Fibroblast of skin of abdomen (primary cell): ENCODE measurements at regions not wholly inside any gene's neighbourhood (a gene's known extent, or its start where the extent isn't known, plus 50 kb on each side); places are given as distances from the start of the nearest gene placed in this dataset.
"Not testable (repeated sequence)": the region's sequence is repeated elsewhere in the genome, so short reads cannot be mapped to it uniquely, and the experiment has no call there.

Experiments
- DNase-seq: peaks from one replicate; pipeline ENCODE4 v3.0.0-alpha.2; 2013

DNA sequence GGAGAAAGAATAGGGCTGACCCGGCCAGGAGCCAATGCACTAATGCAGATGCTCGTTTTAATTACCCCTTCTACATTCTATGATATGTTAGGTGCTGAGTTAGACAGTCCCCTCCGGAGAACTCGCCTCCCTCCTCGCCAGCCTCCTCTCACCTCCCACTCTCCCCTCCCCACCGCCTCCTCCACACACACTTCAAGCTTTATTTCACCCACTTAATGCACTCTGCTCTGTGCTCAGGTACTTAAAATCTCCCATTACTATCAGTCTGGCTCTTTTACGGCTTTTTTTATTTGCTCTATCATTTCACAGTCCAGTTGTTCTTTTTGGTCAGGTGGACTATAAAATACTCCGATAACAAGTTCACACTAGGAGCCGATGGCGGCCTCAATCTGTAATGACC lies 231.6 kb downstream of the TEX36 start:
- no peak for DNase-seq

DNA sequence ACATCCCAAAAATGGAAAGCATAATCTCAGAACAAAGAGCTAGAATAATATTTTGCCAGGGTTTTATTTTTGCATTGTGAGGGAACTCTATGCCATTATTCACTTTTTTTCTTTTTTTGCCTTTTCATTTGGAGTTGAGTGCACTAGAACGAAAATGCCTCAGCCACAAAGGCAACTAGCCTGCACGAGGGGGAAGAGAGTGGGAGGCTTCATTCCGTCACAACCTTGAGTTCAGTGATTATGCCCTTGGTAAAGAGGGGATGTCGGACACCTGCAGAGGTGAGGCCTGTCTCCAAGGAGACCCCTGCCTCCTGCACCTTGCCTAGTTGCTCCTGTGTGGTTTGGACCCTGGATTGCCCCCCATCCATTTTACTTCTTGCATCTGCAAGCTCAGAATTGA lies 232.7 kb downstream of the TEX36 start:
- DNase-seq: no peak

DNA sequence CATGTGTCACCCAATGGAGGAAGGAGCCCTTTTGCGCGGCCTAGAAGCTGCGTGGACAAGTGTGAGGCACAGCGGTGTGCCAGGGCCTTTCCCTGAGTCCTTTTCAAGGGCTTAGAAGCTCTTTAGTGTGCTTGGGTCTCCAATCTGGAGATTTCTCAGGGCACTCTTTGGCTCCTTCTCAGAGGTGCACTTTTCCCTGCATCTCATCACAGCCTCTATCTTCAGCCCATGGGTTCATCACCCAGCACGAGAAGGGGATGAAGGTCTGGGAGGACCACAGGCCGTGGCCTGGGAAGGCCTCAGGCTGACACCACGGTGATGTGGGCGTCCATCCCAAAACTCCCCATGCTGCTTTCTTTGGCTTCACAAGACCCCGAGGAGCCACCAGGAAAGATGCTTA lies 233.4 kb downstream of the TEX36 start:
- no peak for DNase-seq

GRCh38 chr10:125448596-125448995 lies 234.4 kb downstream of the TEX36 start:
- DNase-seq: peak; percentile 10

- no peak for DNase-seq
Observed at GRCh38 chr10:125444790-125445189, 238.2 kb downstream of the TEX36 start.

GRCh38 chr10:125442856-125443540 lies 240.0 kb downstream of the TEX36 start:
- peak; percentile 9 for DNase-seq

GRCh38 chr10:125441151-125441550 lies 241.8 kb downstream of the TEX36 start:
- peak; percentile 61 for DNase-seq

- DNase-seq: no peak
Observed at GRCh38 chr10:125431149-125431548, 251.8 kb downstream of the TEX36 start.

GRCh38 chr10:125428054-125428453 lies 254.9 kb downstream of the TEX36 start:
- DNase-seq: no peak

- DNase-seq: no peak
Observed at GRCh38 chr10:125424191-125424847, 258.6 kb downstream of the TEX36 start.

GRCh38 chr10:125423569-125423968 lies 259.4 kb downstream of the TEX36 start:
- no peak for DNase-seq

- no peak for DNase-seq
Observed at GRCh38 chr10:125419831-125420230, 259.5 kb upstream of the CTBP2 start.

DNA sequence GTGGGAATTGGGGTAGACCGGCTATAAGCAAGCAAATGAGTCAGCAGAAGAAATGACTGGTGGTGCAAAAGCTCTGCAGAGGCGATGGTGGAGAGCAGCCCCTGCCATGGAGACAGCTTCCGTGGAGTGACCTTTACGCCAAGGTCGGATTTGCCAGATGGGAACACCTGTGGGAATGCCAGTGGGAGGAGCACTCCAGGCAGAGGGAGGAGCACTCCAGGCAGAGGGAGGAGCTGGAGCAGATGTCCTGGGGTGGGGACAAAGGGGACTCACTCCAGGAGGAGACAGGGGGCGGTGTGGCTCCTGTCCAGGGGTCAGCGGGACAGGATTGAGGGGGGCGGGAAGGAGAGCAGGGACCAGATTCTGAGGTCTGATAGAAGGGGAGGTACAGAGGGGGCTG lies 258.8 kb upstream of the CTBP2 start:
- no peak for DNase-seq

- no peak for DNase-seq
Observed at GRCh38 chr10:125417605-125418004, 257.2 kb upstream of the CTBP2 start.

DNA sequence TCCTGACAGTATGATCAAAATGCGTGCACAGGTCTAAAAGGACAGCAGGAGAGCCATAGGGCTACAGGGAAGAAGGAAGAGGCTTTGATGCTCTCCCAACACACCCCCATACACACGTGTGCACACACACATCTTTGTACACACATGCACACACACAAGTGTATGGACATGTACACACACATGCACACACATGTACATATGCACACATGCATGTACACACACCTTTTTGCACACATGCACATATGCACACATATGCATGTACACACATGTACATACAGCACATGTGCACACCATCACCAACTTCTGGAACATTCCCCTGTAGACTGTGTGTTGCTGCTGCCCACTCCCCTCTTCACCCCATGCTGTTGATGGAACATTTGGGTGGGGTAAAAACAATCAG lies 255.6 kb upstream of the CTBP2 start:
- no peak for DNase-seq

DNA sequence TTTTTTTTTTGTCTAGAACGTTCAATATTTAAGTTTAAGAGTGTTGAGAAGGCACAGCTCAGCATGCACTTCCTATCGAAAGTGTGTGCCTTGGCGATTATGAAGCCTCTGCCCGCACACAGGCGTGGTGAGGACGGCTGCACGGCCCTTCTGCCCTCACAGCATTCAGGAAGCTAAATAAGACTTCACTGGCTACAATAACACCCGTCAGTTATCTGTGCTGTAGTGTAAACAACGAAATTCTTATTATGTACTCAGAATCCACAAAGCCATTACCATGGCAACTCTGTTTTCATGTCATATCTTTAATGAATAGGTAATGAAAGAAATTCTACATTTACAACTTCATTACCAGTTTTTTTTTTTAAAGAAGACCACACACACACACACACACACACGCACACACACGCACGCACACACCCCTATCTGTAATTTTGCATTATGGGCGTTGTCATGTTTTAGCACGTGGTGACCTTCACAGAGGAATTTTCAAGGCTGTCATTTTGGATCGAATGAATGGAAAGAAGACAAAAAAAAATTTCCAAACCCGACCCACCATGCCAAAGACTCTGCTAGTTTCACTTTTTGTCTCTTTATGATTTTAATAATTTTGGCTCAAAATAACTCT lies 254.8 kb upstream of the CTBP2 start:
- no peak for DNase-seq

GRCh38 chr10:125411724-125412123 lies 251.4 kb upstream of the CTBP2 start:
- peak; percentile 92 for DNase-seq

DNA sequence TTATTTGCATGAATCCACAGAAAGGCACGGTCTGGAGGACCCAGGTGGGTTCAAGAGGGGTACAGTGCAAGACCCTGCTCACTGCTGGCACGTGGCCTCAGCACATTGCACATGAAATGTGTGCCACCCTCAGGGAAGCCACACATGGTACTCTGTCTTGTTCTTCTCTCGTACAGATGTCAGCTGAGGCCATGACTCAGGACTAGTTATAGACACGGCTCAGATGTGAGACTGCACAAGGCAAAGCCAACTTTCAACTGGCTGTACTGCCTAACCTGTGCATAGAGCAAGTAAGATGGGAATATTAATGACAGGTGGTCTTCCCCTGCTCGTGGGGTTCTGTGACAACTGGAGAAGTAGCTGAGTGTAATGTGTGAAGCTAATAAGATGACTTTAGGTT lies 249.4 kb upstream of the CTBP2 start:
- DNase-seq: peak; percentile 7

DNA sequence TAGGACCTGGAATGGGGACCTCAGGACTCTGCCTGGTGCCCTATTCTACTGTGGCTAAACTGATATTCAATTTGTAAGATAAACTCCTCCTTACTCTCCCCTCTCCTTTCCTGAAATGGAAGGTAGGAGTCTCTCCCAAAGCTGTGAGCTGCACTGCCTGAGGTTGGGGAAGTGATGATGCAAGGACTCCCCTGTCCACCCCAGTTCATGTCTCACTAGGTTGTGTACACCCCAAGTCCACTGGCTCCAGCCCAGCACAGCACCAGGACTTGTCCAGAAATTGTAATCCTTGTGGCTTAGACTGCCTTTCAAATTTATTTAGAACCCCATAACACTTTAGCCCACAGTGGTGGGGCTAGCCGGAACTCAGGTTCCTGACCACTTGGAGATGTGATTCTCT lies 247.2 kb upstream of the CTBP2 start:
- DNase-seq: no peak

DNA sequence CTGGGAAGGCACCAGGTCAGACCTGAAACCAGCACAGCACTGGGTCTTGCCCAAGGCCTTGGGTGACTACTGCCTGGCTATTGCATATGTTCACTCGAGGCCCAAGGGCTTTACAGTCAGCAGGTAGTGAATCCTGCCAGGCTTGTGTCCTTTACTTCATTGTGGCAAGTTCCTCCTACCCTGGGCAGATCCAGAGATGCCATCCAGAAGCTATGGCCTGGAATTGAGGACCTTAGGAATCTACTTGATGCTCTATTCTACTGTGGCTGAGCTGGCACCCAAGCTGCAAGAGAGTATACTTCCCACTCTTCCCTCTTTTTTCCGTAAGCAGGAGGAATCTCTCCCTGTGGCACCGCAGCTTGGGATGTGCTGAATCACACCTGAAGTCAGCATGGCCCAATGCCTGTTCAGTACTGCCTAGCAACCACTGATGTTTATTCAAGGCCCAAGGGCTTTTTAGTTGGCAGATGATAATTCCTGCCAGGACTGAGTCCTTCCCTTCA lies 246.7 kb upstream of the CTBP2 start:
- DNase-seq: peak; percentile 10

- DNase-seq: not testable (repeated sequence)
Observed at GRCh38 chr10:125404902-125405301, 244.5 kb upstream of the CTBP2 start.

- DNase-seq: no peak
Observed at GRCh38 chr10:125401462-125401861, 241.1 kb upstream of the CTBP2 start.

GRCh38 chr10:125399289-125399688 lies 238.9 kb upstream of the CTBP2 start:
- no peak for DNase-seq

DNA sequence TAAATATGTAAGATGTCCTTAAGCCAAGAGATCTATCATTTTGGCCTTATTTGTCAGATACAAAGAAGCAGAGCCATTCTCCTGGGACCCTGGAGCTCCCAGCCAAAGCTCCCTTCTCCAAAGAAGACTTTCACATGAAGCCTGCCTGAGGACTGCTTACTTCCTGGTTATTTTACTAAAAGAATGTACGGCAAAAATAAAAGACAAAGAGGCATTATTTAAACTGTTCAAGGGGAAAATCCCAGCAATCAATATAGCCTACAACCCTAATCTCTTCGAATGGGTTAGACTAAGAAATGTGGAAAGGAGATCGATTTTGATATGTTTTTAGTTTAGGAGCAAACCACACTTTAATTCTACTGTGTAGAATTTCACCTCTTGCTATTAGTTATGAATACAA lies 237.9 kb upstream of the CTBP2 start:
- DNase-seq: no peak
